G401 (cell line): ENCODE measurements at regions not wholly inside any gene's neighbourhood (a gene's known extent, or its start where the extent isn't known, plus 50 kb on each side); places are given as distances from the start of the nearest gene placed in this dataset.

Experiments
- DNase-seq: peaks from one replicate; pipeline ENCODE4 v3.0.0-alpha.2; 2015; ENCODE audit warnings: low spot score
- in situ Hi-C: cut with HindIII; loops from 2 replicates; pipeline ENCODE4 v1.10.0; 2016; ENCODE audit warnings: low sequenced_read_pairs, mixed read lengths

DNA sequence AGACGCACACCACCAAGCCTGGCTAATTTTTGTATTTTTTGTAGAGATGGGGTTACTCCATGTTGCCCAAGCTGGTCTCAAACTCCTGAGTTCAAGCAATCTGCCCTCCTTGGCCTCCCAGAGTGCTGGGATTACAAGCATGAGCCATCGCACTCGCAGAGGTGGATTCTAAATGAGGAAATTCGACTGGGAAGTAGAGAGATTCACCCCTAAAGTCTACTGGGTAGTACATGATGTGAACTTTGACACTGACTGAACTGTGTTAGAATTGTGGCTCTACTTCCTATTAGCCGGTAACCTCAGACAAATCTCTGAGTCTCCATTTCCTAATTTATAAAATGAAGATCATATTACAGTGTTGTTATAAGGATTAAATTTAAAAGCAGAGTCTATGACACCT is 276.0 kb upstream of the NR5A2 start:
- in situ Hi-C loops: no loop called here
- DNase-seq: no peak

DNA sequence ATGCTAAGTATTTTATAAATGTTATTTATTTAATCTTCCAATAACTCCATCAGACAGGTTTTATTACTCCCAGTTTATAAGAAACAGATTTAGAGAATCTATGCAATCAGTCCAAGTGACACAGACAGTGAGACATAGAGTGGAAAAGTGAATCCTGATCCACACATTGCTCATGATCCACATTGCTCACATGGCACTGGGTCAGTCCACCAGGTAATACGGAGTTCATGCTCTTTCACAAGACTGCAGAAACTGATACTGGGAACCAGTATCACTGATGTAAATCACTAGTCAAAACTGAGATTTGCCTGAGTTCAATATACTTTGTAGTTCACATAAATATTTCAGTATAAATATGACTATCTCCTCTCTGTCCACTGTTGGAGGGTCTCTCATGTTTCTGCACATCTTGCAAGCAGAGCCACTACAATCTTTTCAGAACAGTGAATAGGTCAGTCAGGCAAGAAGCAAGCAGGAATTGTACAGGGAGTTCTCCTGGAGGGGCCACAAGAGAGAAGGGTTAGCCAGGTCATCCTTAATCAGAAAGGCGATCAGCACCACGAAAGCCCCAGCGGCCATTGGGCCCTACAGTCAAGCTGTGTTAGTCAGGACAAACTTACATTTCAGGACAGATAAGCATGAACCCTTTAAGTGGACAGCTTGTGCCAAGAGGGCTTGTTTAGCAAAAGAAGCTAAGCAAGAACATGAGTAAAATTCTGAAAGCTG is 275.4 kb upstream of the NR5A2 start:
- in situ Hi-C loops: no loop called here
- DNase-seq: no peak

DNA sequence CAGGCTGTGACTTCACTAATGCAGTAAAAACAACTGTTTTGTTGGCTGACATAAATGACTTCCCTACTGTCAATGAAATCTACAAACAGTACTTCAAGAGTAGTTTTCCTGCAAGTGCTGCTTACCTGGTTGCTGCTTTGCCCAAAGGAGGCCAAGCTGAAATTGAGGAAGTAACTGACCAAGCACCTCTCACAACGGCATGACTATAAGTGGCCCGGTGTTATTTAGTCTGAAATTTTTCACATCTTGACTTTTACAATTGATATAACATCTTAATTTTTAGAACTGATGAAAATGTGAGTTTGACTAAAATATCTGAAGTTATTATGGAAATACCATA is 274.9 kb upstream of the NR5A2 start:
- in situ Hi-C loops: no loop called here
- DNase-seq: no peak

DNA sequence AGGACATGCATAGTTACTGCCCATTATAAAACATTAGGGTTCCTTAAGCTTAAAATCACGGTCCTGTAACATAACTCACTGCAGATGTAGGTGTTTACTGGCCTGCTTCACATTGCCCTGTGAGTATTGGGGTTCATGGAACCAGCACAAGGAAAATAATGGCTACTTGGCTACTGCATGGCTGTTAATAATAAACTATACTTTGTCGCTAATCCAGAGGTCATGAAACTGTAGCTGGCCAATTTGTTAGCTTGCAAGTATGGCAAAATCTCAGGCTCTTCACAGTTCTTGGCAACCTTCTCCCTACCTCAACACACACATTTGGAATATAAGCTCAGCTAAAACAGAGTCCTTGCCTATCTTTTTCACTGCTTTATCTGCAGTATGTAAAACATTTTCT is 274.0 kb upstream of the NR5A2 start:
- in situ Hi-C loops: no loop called here
- no peak for DNase-seq

DNA sequence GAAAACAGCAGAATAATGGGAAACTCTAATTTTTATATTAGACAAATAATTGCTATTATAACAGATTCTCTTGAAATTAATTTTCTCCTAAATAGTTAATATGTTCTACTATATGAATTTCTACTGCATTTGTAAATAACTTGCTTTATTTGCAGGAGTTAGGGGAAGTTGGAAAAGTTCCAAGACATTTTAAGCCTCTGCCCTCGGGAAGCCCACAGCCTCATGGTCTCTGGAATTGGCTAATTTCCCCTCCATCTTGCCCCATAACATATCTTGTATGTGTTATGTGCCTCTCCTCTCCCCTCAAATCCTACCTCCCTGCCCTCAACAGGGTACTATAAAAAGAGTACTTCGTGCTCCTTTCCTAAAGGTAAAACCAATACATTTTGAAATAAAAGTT is 271.4 kb upstream of the NR5A2 start:
- DNase-seq: no peak
- in situ Hi-C loops: no loop called here

DNA sequence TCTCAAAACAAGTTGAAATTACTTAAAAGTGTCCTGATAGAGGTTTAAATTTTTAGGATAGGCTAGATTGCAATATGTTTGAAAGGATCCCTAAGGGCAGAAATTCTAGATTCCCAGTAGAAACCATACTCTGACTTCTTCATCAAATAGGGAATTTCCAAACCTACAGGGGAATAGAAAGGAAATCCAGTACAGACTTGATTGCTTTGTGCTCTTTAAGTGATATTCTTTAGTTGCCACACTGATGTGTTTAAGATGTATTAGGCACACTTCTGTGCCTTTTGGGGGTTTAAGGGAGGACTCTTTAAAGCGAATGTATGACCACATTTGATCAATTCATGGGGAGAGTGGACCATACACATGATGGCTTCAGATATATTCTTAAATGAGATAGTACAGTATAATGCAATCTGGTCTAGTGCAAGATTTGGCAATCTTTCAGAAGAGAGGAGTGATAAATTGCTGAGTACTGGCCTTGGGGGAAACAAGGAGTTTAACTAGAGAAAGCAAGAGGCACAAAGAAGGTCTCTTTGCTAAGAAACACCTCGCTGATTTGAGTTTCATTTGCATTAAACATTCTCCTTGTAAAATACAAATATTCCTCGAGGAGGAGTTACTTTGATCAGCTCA is 268.8 kb upstream of the NR5A2 start:
- in situ Hi-C loops: no loop called here
- DNase-seq: no peak

DNA sequence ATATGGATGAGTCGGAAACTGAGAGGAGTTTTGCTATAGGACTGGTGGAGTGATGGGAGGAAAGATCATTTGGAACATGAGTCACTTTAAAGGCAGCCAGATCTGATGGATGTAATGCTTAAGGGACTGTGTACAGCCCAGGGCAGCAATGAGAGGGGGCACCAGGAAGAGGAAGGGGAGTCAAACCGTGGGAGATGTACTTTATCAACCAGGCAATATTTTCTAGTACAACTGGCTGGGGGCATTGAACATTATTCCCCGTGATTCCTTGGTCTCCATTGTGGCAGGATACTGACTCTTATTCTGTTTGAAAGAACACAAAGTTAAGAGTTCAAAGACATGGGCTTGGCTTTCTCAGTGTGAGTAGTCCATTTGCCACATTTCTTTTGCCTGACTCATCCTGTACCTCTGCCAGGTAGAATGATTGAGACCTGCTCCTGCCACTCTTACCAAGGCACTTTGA is 268.2 kb upstream of the NR5A2 start:
- DNase-seq: no peak
- in situ Hi-C loops: no loop called here

DNA sequence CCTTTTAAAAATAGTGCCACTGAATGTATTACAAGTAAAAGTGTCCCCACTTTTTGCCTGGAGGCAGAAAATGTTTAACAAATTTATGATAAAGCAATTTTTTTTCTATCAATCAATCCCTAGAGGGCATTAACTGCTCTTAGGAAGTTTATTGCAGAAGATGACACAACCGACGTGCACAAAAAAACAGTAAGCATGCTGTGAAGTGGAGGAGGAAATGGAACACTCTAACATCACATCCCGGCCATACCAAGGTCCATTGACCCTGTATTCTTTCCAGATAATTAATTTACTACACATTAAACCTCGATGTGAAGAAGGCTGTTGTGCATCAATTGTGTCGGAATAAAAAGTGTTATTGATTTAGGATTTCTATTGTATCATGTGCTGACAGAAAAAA is 264.9 kb upstream of the NR5A2 start:
- no peak for DNase-seq
- in situ Hi-C loops: no loop called here

DNA sequence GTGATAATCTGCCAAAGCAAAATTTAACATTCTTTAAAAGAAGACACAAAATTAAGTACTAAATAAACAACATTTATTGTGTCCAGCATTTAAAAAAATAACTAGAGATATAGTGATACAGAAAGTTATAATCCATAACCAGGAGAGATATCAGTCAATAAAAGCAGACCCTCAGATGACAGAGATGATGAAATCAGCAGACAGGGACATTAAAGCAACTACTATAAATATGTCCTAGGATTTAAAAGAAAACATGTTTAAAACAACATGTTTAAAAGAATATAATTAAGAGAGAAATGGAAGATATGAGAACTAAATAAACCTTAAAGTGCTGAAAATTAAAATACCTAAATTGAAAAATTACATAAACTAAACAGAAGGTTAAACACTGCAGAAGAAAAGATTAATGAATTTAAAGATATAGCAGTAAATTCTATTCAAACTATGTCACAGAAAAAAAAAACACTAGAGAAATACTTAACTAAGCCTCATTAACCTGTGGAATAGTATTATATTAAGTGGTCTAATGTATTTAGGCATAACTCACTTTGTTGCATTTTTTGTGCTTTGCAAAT is 261.2 kb upstream of the NR5A2 start:
- in situ Hi-C loops: no loop called here
- DNase-seq: no peak

DNA sequence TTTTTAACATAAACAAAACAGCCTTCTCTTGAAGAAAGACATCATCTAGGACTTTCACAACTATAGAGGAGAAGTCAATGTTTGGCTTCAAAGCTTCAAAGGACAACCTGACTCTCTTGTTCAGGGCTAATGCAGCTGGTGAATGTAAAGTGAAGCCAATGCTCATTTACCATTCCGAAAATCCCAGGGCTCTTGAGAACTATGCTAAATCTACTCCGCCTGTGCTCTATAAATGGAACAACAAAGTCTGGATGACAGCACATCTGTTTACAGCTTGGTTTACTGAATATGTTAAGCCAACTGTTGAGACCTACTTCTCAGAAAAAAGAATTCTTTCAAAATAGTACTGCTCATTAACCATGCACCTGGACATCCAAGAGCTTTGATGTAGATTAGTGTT is 259.8 kb upstream of the NR5A2 start:
- DNase-seq: no peak
- in situ Hi-C loops: no loop called here

DNA sequence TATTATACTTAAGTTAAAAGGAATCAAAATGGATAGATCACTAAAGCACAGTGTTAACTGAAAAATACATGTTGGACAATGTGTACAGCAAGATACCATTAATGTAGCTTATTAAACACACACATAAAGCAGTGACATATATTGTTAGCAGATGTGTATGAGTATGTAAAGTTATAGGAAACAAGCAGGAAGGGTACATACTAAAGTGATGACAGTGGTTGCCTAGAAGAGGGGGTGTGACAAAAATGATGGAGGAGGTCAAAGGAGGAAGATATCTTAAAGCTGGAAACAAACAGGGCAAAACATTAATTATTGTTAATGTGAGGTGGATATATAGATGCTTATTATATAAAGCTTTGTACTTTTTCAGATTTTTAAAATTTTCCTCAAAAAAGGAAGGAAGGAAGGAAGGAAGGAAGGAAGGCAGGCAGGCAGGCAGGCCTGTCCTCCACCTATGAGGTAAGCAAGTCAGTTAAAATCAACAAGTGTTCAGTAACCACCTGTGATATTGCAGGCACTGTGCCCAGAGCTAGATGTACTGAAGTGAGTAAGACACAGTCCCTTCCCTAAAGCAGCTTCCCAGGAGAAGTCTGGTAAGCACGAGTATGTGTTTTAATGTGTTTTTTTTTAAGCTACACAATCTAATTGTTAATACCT is 252.9 kb upstream of the NR5A2 start:
- no peak for DNase-seq

DNA sequence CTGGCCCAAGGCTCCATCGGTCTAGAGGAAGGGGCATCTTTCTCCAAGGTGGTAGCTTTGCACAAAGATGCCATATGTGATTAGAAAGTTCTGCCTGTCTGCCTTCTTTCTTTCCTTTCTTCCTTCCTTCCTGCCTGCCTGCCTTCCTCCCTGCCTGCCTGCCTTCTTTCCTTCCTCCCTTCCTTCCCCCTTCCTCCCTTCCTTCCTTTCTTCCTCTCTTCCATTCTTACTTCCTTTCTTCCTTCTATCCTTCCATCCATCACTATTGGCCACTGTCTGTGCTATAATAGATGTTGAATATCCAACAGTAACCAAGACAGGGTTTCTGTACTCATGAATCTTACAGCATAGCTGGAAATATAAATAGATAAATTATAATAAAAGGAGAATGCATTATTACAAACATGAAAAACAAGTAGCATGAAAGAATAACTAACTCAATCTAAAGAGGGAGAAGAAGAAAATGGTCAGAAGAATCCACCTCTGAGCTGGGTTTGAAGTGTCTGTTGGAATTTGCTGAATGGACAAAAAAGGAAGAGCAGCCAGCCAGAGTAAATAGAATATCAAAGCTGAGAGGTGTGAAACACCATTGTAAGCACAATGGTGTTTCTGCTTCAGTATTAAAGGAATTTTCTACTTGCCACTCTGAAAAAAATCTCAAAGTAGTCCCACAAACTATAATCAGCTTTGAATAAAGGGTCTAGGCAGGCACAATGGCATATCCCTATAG is 250.6 kb upstream of the NR5A2 start:
- in situ Hi-C loops: no loop called here
- no peak for DNase-seq

More for the DNA sequence above, 252.9 kb upstream of the NR5A2 start:
- in situ Hi-C loops: no loop called here

DNA sequence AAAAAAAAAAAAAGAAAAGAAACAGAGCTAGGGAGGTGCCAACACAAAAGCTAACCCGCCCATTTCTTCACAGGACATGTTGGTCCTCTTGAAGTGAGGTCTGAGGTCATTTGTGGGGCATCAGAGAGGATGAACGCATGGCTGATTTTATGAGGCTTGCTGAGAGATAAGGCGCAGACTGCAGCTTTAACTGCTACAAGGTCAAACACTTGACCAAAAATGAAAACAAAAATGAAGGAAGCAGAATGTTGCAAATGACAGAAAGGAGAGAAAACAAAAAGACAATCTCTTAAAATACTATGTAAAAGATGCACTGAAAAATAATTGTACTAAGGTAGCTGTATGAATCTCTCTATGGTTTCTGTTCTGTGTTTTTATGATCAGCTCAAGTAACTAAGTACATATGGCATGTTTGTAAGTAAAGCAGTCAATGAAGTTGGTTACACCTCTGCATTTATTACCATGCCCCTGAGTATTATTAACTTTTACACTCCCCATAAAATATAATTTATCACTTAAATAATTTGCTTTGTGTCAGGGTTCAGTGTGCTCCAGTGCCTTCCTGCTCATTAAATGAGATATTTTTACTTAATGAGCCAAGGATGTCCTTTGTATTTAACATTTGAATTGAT is 249.1 kb upstream of the NR5A2 start:
- no peak for DNase-seq
- in situ Hi-C loops: no loop called here

DNA sequence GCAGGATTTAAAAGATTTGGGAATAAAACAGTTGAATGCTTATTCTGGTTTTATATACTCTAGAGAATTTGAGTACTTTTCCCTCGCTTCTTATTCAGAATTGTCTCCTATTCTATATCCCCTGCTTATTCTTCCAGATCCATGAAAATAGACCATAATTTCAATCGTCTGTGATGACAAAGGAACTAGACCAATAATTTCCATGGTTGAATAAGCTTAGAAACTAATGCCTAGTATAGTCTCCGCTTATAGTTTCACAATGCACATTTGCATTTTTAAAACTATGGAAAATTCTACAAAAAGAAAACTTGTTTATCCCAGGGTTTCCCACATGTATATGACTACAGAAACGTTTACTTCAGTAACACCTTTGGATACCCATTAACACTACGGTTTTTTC is 247.4 kb upstream of the NR5A2 start:
- DNase-seq: no peak
- in situ Hi-C loops: no loop called here

DNA sequence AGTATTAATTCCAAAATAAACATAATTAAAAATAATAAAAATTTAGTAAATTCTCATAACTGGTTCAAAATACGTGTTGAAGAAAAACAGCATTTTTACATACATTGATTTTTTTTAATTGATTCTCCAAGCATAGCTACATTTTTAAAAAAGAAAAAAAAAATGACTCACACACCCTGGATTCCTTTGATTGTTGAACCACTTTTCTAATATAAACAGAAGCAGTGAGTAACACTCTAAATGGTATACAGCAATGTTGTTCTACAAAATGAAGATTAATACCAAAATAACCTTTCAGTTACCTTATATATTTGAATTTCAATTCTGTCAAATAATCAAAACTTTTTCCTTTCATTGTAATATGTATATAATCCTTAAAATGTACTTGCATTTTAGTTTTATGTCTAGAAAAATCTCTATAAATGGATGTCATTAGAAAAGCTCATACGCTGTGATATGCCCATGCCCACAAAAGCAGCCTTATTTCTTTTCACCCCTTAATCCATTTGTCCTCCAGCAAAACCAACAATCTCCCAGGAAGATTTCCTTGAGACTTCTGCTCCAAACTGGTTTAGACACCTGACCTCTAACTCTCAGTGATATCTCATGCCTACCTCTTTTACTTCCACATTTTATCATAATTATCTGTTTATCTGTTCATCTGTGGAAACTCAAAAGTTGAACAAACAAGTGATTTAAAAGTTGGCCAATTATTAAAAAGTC is 246.4 kb upstream of the NR5A2 start:
- DNase-seq: no peak
- in situ Hi-C loops: no loop called here

DNA sequence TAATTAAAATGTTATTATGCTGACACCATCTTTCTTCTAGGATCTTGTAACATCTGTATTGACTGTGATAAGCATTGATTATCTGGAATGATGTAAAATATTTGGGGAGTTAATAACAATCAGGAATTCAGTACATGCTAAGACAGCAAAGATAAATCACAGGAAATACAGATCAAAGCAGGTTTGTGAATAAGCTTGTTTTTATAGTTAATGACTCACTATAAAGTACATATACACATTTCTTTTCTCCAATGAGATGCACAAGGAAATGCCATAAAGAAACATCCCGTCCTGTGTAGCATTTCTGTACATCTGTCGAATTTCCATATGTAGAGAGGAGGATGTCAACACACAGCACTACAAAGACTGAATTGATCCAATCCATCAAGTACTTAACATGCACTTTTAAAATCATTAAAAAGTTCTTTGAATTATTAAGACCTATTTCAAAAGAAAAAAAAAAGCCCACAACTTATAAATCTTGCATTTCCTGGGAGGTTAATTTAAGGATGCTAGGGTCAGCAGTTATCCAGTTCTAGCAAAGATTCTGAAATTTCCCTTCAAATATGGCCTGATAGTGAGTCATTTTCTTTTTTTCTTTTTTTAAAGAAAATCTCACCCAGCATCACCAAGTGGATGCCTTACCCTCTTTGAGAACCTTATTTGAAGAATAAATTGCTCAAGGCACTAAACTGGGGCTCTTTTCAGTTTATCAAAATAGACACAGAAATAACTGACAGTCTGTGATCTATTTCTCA is 243.2 kb upstream of the NR5A2 start:
- DNase-seq: no peak
- in situ Hi-C loops: no loop called here

DNA sequence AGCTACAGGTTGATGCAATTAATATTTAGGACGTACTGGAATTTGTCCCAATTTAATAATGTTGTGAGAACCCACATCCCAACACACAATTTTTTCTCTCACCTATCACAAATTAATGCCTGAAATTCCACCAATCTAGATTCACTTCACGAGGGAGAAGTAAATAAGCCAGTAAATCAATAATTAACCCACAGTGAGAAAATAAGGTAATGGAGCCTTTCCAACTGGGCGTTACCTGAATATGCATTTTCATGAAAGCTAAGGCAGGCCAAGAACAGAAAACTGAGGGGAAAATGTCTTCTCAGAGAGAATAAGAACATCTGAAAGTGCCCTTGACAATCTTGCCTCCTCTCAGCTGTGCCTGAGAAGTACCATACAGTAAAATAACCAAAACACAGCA is 240.8 kb upstream of the NR5A2 start:
- in situ Hi-C loops: no loop called here
- DNase-seq: no peak

DNA sequence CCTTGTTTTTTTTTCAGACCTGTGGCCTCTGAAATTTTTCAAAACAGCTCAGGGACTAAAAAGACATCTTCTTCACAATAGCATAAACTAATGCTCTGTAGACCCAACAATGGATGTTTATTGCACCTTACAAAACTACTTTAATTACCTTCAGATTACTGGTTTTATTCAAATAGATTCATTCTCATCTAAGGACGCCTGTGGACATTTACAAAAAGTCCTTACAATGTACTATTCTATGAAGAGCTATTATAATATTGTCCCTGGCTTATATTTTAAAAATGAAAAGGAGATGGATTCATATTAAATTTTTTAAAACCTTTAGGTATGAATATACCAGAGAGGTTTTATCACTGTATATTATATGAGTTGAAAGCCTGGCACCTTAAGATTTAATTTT is 238.4 kb upstream of the NR5A2 start:
- in situ Hi-C loops: no loop called here
- no peak for DNase-seq
